Natural killer cell (primary cell): ENCODE measurements at regions not wholly inside any gene's neighbourhood (a gene's known extent, or its start where the extent isn't known, plus 50 kb on each side); places are given as distances from the start of the nearest gene placed in this dataset.

ENCODE experiments used
- ATAC-seq, 3 donors: fragments of 150-1000 bp in 2 of 3; fragments of 200-7000 bp in 1 of 3; cut with Tn5 transposase; 1 replicate in 1 of 3; 2 replicates in 2 of 3; pipeline ENCODE4 v1.10.0; 2021; ENCODE audit warnings: mild to moderate bottlenecking in 2 of 3, moderate library complexity in 2 of 3
- DNase-seq, 2 donors: peaks; one replicate each; pipeline versions ENCODE4 v3.0.0 to v3.0.0-alpha.2; 2013 to 2021; ENCODE audit warnings: mixed read lengths in 1 of 2
- H3K27ac ChIP-seq: one replicate; pipeline ENCODE4 v1.5.1; 2013; ENCODE audit warnings: mild to moderate bottlenecking, low read length
- H3K27me3 ChIP-seq: one replicate; pipeline ENCODE4 v1.6.1; 2013; ENCODE audit warnings: low read length; ENCODE audit not compliant: control insufficient read depth, insufficient read depth
- H3K36me3 ChIP-seq: one replicate; pipeline ENCODE4 v1.6.1; 2013; ENCODE audit warnings: low read length; ENCODE audit not compliant: control insufficient read depth, insufficient read depth
- H3K4me1 ChIP-seq: one replicate; pipeline ENCODE4 v1.6.1; 2013; ENCODE audit warnings: low read length; ENCODE audit not compliant: control insufficient read depth, insufficient read depth
- H3K4me3 ChIP-seq: one replicate; pipeline ENCODE4 v1.5.1; 2013; ENCODE audit warnings: low read length
- H3K9me3 ChIP-seq: one replicate; pipeline ENCODE4 v1.6.1; 2013; ENCODE audit warnings: low read length; ENCODE audit not compliant: control insufficient read depth, insufficient read depth
- H3K27ac Mint-ChIP-seq, 2 donors: one replicate each; pipeline ENCODE4 v1.8.0; 2022; ENCODE audit warnings: mild to moderate bottlenecking in 2 of 2, mixed read lengths in 2 of 2, moderate library complexity in 1 of 2
- H3K27me3 Mint-ChIP-seq, 2 donors: one replicate each; pipeline ENCODE4 v1.8.0; 2022; ENCODE audit warnings: low read depth in 2 of 2, mixed read lengths in 2 of 2
- H3K36me3 Mint-ChIP-seq: one replicate; pipeline ENCODE4 v1.8.0; 2022; ENCODE audit warnings: mixed read lengths
- H3K4me1 Mint-ChIP-seq, 2 donors: one replicate each; pipeline ENCODE4 v1.8.0; 2022; ENCODE audit warnings: mixed read lengths in 2 of 2
- H3K4me3 Mint-ChIP-seq: one replicate; pipeline ENCODE4 v1.8.0; 2022; ENCODE audit warnings: mild to moderate bottlenecking, moderate library complexity, mixed read lengths
- H3K9me3 Mint-ChIP-seq, 2 donors: one replicate each; pipeline ENCODE4 v1.8.0; 2022; ENCODE audit warnings: mixed read lengths in 2 of 2
- WGBS: methylation state at CpG from one replicate; pipeline ENCODE4 v1.1.7; 2013; ENCODE audit warnings: missing lambda C conversion rate; ENCODE audit not compliant: insufficient coverage; 5-methylcytosine and 5-hydroxymethylcytosine counted together
- intact Hi-C: fragments of 100-400 bp; cut with micrococcal nuclease; formaldehyde crosslinking; loops from one replicate; pipeline ENCODE4 v1.14.2; 2022
- TF ChIP-seq, protein P1 (sequence below): fragments of 200-600 bp; IDR thresholded peaks from one replicate; pipeline ENCODE4 v1.8.0; 2022; ENCODE audit warnings: antibody characterized with exemption

DNA sequence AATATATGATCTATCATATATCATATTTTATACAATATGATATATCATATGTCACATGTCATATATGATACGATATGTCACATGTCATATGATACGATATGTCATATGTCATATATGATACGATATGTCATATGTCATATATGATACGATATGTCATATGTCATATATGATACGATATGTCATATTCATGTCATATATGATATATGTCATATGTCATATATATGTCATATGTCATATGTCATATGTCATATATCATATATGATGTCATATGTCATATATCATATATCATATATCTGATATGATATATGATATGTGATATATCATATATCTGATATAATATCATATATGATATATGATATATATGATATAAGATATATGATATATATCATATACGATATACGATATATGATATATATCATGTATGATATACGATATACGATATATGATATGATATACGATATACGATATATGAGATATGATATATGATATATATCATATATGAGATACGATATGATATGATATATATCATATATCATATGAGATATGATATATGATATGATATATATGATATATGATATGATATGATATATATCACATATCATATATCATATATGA is 122.3 kb upstream of the USP9X start:
- Histone ChIP-seq H3K4me3 (no peak overlapping the region), H3K4me1 (no peaks in the 10 kb centered on the region), H3K27me3 (no peaks in the 10 kb centered on the region), H3K9me3 (no peaks in the 10 kb centered on the region), H3K27ac (no peak overlapping the region), H3K36me3 (no peaks in the 10 kb centered on the region)
- Mint-ChIP-seq H3K9me3 (no peaks in the 10 kb centered on the region), H3K4me1 (no peaks in the 10 kb centered on the region), H3K27me3 (no peaks in the 10 kb centered on the region), H3K36me3 (no peaks in the 10 kb centered on the region), H3K27ac (no peak overlapping the region), H3K4me3 (no peak overlapping the region)
- DNase-seq (no peak), ATAC-seq (no peak)
- TF ChIP-seq, protein P1, sequence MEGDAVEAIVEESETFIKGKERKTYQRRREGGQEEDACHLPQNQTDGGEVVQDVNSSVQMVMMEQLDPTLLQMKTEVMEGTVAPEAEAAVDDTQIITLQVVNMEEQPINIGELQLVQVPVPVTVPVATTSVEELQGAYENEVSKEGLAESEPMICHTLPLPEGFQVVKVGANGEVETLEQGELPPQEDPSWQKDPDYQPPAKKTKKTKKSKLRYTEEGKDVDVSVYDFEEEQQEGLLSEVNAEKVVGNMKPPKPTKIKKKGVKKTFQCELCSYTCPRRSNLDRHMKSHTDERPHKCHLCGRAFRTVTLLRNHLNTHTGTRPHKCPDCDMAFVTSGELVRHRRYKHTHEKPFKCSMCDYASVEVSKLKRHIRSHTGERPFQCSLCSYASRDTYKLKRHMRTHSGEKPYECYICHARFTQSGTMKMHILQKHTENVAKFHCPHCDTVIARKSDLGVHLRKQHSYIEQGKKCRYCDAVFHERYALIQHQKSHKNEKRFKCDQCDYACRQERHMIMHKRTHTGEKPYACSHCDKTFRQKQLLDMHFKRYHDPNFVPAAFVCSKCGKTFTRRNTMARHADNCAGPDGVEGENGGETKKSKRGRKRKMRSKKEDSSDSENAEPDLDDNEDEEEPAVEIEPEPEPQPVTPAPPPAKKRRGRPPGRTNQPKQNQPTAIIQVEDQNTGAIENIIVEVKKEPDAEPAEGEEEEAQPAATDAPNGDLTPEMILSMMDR: no peak
- intact Hi-C loops: no loop called here
- WGBS: no CpG with 5 or more reads among the region's 12 CpGs

DNA sequence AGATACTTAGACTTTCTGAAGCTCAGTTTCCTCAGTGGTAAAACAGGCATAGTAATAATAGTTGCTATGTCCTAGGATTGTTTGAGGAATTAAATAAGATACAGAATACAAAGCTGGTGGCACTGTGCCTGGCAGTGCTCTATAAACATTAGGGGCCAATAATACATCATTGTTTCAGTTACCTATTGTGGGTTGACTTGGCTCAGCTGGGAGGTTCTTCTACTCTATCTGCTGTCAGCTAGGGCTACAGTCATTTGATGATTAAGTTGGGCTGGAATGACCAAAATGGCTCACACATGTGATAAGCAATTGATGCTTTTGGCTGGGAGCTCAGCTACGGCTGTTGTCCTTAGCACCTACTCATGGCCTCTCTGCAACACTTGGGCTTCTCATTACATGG is 121.2 kb upstream of the USP9X start:
- TF ChIP-seq, protein P1: no peak
- no peaks in the 10 kb centered on the region for H3K4me1 Mint-ChIP-seq
- no peak overlapping the region for H3K27ac Mint-ChIP-seq
- ATAC-seq (no peak), DNase-seq (no peak)
- Histone ChIP-seq H3K36me3 (no peaks in the 10 kb centered on the region), H3K4me3 (no peak overlapping the region), H3K27ac (no peak overlapping the region), H3K27me3 (no peaks in the 10 kb centered on the region), H3K9me3 (no peaks in the 10 kb centered on the region), H3K4me1 (no peaks in the 10 kb centered on the region)
- WGBS: 100% methylated on average over 1 of the region's 1 CpG
- no peak overlapping the region for H3K4me3 Mint-ChIP-seq
- no peaks in the 10 kb centered on the region for H3K27me3 Mint-ChIP-seq
- H3K36me3 Mint-ChIP-seq: no peaks in the 10 kb centered on the region
- intact Hi-C loops: no loop called here
- no peaks in the 10 kb centered on the region for H3K9me3 Mint-ChIP-seq

DNA sequence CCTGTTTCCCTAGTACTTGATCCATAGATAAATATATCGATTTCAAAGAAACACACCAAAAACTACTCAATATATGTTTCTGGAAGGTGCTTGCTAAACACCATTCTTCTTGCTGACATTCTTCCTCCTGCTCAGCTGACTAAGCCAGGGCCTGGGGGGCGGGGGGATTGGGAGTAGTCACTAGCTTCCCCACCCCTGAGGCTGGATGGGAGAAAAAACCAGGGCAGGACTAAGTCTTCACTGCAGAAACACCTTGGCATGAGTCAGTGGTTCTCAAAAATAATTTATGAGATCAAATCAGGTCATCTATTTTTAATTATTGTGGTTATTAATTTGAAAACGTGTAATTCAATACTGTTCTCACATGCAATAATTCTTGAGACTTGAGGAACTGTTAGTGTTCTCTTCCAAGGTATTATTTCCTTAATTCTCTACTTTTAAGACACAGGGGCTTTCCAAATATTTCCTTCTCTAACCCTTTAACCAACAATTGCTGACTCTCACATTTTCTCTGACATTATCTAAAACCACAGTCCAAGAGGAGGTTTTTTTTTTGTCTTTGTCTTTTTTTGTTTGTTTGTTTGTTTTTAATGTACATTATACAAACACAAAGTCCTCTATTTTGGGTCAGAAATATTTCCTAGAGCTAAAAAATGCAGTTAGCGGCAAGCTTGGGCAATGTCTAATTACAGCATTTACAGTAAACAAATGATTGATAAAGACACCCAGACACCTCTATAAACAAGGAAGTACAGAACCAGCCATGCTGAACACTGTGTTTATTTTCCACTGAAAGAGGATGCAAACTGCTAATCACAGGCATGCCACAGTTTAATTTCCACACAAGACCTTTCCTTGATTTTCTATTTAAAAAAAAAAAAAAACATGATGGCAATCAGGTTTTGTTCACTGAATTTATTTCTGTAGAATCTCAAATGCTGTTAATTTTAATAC is 120.3 kb upstream of the USP9X start:
- no peak for ATAC-seq
- H3K27ac ChIP-seq: no peak overlapping the region
- H3K27ac Mint-ChIP-seq: no peak overlapping the region

More for the DNA sequence above, 120.3 kb upstream of the USP9X start:
- Histone ChIP-seq H3K4me3 (no peak overlapping the region), H3K27me3 (no peaks in the 10 kb centered on the region), H3K4me1 (no peaks in the 10 kb centered on the region), H3K9me3 (no peaks in the 10 kb centered on the region), H3K36me3 (no peaks in the 10 kb centered on the region)
- H3K36me3 Mint-ChIP-seq: no peaks in the 10 kb centered on the region
- no peak for DNase-seq
- intact Hi-C loops: no loop called here
- no CpG with 5 or more reads among the region's 4 CpGs for WGBS
- no peaks in the 10 kb centered on the region for H3K27me3 Mint-ChIP-seq
- no peaks in the 10 kb centered on the region for H3K9me3 Mint-ChIP-seq
- no peak overlapping the region for H3K4me3 Mint-ChIP-seq
- H3K4me1 Mint-ChIP-seq: no peaks in the 10 kb centered on the region
- TF ChIP-seq, protein P1: no peak
